HCT116 (cell line): ENCODE measurements at regions not wholly inside any gene's neighbourhood (a gene's known extent, or its start where the extent isn't known, plus 50 kb on each side); places are given as distances from the start of the nearest gene placed in this dataset.

ENCODE experiments used
- ATAC-seq: fragments of 200-7000 bp; cut with Tn5 transposase; 2 replicates; pipeline ENCODE4 v1.9.1; 2020; ENCODE audit warnings: mild to moderate bottlenecking, moderate library complexity
- BruUV-seq: library from RNA; stranded (reverse); fragments of 400-500 nt; replicated peaks from 2 replicates; lab custom pipeline; 2021; lab: Mats Ljungman, UMichigan
- CTCF ChIA-PET: fragments of 300-600 bp; sonication (Branson Sonifier 250); formaldehyde crosslinking; loops from one replicate; lab custom pipeline; 2021; ENCODE audit warnings: antibody characterized with exemption; lab: Charles Lee
- POLR2A ChIA-PET: fragments of 300-600, 350-600 bp; sonication (Branson Sonifier 250); formaldehyde crosslinking; loops from one replicate; lab custom pipeline; 2021; ENCODE audit warnings: antibody characterized with exemption; lab: Charles Lee
- RAD21 ChIA-PET, 2 experiments: fragments of 300-600 bp; sonication (Branson Sonifier 250); formaldehyde crosslinking; loops; one replicate each; lab custom pipeline; 2023; ENCODE audit warnings: low total read pairs in 2 of 2; ENCODE audit not compliant: uncharacterized antibody in 2 of 2, unreplicated experiment in 2 of 2, low non-redundant PET in 1 of 2; lab: Charles Lee
- DNase-seq: peaks from one replicate; pipeline ENCODE4 v3.0.0-alpha.2; 2010; ENCODE audit warnings: low read depth, low spot score
- H2AFZ ChIP-seq: fragments of 200-600 bp; shearing (Covaris generic), sonication (generic); 2 replicates; pipeline ENCODE4 v1.6.1; 2017; ENCODE audit warnings: low read depth, mixed run types, mixed read lengths, antibody characterized with exemption, low read length; ENCODE audit not compliant: poor library complexity, severe bottlenecking
- H3K27ac ChIP-seq: 2 replicates; pipeline ENCODE4 v1.5.1; 2012; ENCODE audit warnings: low read depth, low read length
- H3K27me3 ChIP-seq: fragments of 200-600 bp; sonication (generic); 2 replicates; pipeline ENCODE4 v1.6.1; 2016; ENCODE audit warnings: mixed run types, low read length, mixed read lengths; ENCODE audit not compliant: insufficient read depth
- H3K36me3 ChIP-seq, 2 experiments: fragments of 200-500 bp in 1 of 2; fragments of 200-600 bp in 1 of 2; sonication (Bioruptor generic) in 1 of 2; sonication (generic) in 1 of 2; 2 replicates each; pipeline versions ENCODE4 v1.5.1 to v1.6.1; 2014 to 2016; ENCODE audit warnings: low read length in 2 of 2, inconsistent platforms in 1 of 2, mixed read lengths in 1 of 2, mixed run types in 1 of 2; ENCODE audit not compliant: insufficient read depth in 2 of 2, control insufficient read depth in 1 of 2
- H3K4me1 ChIP-seq, 2 experiments: fragments of 200-600 bp in 1 of 2; sonication (generic) in 1 of 2; 2 replicates each; pipeline versions ENCODE4 v1.5.1 to v1.6.1; 2012 to 2017; ENCODE audit warnings: low read length in 2 of 2, inconsistent platforms in 1 of 2, mild to moderate bottlenecking in 1 of 2, mixed read lengths in 1 of 2, mixed run types in 1 of 2, moderate library complexity in 1 of 2; ENCODE audit not compliant: insufficient read depth in 2 of 2, control insufficient read depth in 1 of 2
- H3K4me2 ChIP-seq: fragments of 200-600 bp; sonication (generic); 2 replicates; pipeline ENCODE4 v1.6.1; 2017; ENCODE audit warnings: mixed run types, low read length, mixed read lengths
- H3K4me3 ChIP-seq, 2 experiments: fragments of 200-600 bp in 1 of 2; sonication (generic) in 1 of 2; replicated peaks in 1 of 2; 2 replicates each; pipeline ENCODE4 v1.5.1; 2011 to 2016; ENCODE audit warnings: low read length in 2 of 2, control low read depth in 1 of 2, low read depth in 1 of 2, mild to moderate bottlenecking in 1 of 2, mixed read lengths in 1 of 2, mixed run types in 1 of 2
- H3K79me2 ChIP-seq: fragments of 200-600 bp; sonication (generic); 2 replicates; pipeline ENCODE4 v1.6.1; 2017; ENCODE audit warnings: mild to moderate bottlenecking, mixed run types, low read length, moderate library complexity, mixed read lengths; ENCODE audit not compliant: insufficient read depth
- H3K9ac ChIP-seq: fragments of 200-600 bp; sonication (generic); 2 replicates; pipeline ENCODE4 v1.6.1; 2016; ENCODE audit warnings: low read length, mixed read lengths
- H3K9me2 ChIP-seq: fragments of 200-600 bp; sonication (generic), shearing (Covaris generic); 2 replicates; pipeline ENCODE4 v1.6.1; 2017; ENCODE audit warnings: mixed run types, mild to moderate bottlenecking, moderate library complexity; ENCODE audit not compliant: insufficient read depth
- H3K9me3 ChIP-seq, 2 experiments: fragments of 200-500 bp in 1 of 2; fragments of 200-600 bp in 1 of 2; sonication (Bioruptor generic) in 1 of 2; sonication (generic) in 1 of 2; 2 replicates each; pipeline ENCODE4 v1.6.1; 2014 to 2017; ENCODE audit warnings: low read length in 2 of 2, mixed read lengths in 2 of 2, inconsistent platforms in 1 of 2, low read depth in 1 of 2, mild to moderate bottlenecking in 1 of 2, mixed run types in 1 of 2, moderate library complexity in 1 of 2; ENCODE audit not compliant: control insufficient read depth in 1 of 2, insufficient read depth in 1 of 2
- H4K20me1 ChIP-seq: fragments of 200-600 bp; sonication (generic), shearing (Covaris generic); 2 replicates; pipeline ENCODE4 v1.6.1; 2017; ENCODE audit warnings: mixed run types, mild to moderate bottlenecking, moderate library complexity; ENCODE audit not compliant: insufficient read depth
- EZH2 ChIP-seq: fragments of 200-600 bp; sonication (generic); IDR thresholded peaks from 2 replicates; pipeline ENCODE4 v1.6.1; 2017; ENCODE audit warnings: antibody characterized with exemption, mixed run types
- REST ChIP-seq: IDR thresholded peaks from 2 replicates; pipeline ENCODE4 v1.6.1; 2012; ENCODE audit warnings: low read depth
- SRF ChIP-seq: IDR thresholded peaks from 2 replicates; pipeline ENCODE4 v1.6.1; 2012; ENCODE audit warnings: low read depth
- TCF7L2 ChIP-seq: IDR thresholded peaks from 2 replicates; pipeline ENCODE4 v1.7.0; 2011; ENCODE audit warnings: borderline replicate concordance, inconsistent platforms; ENCODE audit not compliant: insufficient read depth, insufficient read length; ENCODE audit errors: extremely low read depth
- YY1 ChIP-seq: IDR thresholded peaks from 2 replicates; pipeline ENCODE4 v1.6.1; 2011; ENCODE audit warnings: low read length, low read depth, moderate library complexity, mild to moderate bottlenecking; ENCODE audit not compliant: insufficient replicate concordance; ENCODE audit errors: extremely low read depth
- intact Hi-C: fragments of 100-400 bp; cut with micrococcal nuclease; formaldehyde crosslinking; loops from 2 replicates; pipeline ENCODE4 v1.10.0; 2022

GRCh38 chr12:131370791-131371347 lies 340.0 kb upstream of the SFSWAP start (continued):
- TF ChIP-seq YY1, result no peak

- H3K4me1 ChIP-seq, result no peaks in the 10 kb centered on the region
- no peak for DNase-seq
- no peak overlapping the region for H3K27ac ChIP-seq
- peaks cover 9% of the 10 kb centered on the region; the same call in 1 of the 2 replicates for H3K27me3 ChIP-seq
- no TSS peak for BruUV-seq
- no peak overlapping the region for H2AFZ ChIP-seq
- H3K36me3 ChIP-seq, result no peaks in the 10 kb centered on the region
- no peaks in the 10 kb centered on the region for H3K9me2 ChIP-seq
- H3K4me3 ChIP-seq, result no peak overlapping the region
- no peak overlapping the region for H3K9ac ChIP-seq
- no peaks in the 10 kb centered on the region for H3K79me2 ChIP-seq
- RAD21 ChIA-PET, result no interaction called here
- POLR2A ChIA-PET, result no interaction called here
- TF ChIP-seq SRF (no peak), TCF7L2 (no peak), REST (no peak), EZH2 (no peak)
- TF ChIP-seq, all 23 proteins: peak for 0
- H3K9me3 ChIP-seq, result no peaks in the 10 kb centered on the region
- ATAC-seq, result no peak
- intact Hi-C loops, result no loop called here
- no peaks in the 10 kb centered on the region for H4K20me1 ChIP-seq
- H3K4me2 ChIP-seq, result no peak overlapping the region
- CTCF ChIA-PET, result no interaction called here
These were observed 339.3 kb upstream of the SFSWAP start for GRCh38 chr12:131371401-131372170.
